HG03159 (cell line): ENCODE measurements at regions not wholly inside any gene's neighbourhood (a gene's known extent, or its start where the extent isn't known, plus 50 kb on each side); places are given as distances from the start of the nearest gene placed in this dataset.
"Not testable (repeated sequence)": the region's sequence is repeated elsewhere in the genome, so short reads cannot be mapped to it uniquely, and the experiment has no call there.

Experiments
- ATAC-seq: cut with Tn5 transposase; IDR thresholded peaks from one replicate; pipeline ENCODE4 v1.9.1; 2021; ENCODE audit warnings: mild to moderate bottlenecking, moderate library complexity; ENCODE audit not compliant: unreplicated experiment

DNA sequence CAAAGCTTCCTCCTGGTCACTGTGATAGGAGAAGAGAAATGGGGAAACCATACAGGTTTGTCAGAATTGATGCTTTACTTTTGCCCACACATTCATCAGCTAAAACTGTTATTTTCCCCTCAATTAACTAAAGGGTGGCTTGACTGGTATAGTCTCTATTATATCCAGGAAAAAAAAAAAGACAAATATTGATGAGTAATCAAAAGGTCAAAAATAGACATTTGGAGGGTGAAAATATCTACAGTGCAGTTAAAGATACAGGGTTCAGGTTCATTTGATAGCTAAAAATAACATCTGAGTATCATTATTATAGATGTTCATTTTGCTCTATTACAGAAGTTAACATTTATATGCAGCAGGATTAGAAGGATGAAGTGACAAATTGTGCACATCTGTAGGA is 577.6 kb upstream of the FAM98A start:
- ATAC-seq, result no peak

DNA sequence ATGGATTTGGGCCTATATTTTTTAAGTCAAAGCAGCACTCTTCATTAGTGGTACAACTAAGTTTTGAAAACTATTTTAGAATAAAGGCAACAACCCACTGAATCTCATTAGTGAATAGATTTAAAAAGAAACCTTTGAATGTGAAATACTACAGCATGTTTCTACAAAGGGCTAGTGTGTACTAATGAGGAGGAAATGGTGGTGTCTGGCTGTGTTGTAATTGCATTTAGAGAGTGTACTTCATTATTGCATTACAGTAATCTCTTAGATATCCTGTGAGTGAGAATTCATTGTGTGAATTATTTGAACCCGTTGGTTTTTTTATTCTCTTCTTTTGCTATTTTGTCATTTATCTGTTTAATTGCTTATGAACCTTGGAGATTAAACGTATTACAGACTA is 575.4 kb upstream of the FAM98A start:
- ATAC-seq, result no peak

DNA sequence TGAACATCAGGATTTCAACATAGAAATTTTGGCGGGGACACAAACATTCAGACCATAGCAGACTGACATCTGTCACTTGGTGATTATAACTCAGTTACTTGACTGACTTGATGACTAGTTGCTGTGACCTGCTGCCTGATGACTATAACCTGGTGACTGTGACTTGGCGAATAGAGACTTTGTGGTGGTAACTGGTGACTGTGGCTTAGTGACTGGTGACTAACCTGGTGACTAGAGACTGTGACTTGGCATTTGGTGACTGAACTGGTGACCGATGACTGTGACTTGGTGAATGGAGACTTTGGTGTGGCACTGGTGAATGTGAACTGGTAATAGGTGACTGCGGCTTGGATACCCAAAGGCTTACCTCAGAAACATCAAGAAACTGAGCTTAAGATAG is 563.1 kb upstream of the FAM98A start:
- ATAC-seq, result no peak

DNA sequence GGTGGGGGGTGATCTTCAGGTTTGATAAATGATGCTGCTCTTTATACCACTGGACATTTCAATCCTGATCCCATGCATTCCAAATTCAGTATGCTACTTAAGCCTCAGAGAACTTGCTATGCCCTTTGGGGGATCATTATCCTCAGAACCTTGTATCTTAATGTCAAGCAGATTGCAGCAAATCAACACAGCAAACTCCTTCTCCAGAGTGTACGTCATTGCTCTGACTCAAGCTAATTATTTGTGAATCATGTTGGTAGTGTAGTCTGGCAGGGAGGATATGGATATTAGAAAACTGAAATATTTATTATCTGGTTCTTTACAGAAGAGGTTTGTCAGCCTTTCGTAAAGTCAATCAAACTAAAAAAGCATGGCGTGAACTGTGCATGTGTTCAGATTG is 562.5 kb upstream of the FAM98A start:
- no peak for ATAC-seq

DNA sequence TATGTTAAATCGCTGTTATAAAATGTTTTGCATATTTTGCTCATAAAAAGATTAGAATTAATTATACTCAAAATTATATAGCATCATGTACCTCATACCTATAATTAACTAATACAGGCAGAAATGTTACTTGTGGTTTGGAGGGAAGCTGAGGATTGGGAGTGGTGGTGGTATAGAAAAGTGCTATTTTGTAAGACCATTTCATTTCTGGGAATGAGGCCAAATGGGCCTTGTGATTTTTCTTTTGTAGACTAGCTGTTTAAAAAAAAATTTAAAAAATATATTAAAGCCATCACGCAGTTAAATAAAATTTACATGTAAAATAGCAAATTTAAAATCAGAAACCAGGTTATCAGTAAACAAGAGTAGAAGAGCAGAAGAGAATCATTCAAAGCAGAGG is 560.8 kb upstream of the FAM98A start:
- ATAC-seq, result no peak

DNA sequence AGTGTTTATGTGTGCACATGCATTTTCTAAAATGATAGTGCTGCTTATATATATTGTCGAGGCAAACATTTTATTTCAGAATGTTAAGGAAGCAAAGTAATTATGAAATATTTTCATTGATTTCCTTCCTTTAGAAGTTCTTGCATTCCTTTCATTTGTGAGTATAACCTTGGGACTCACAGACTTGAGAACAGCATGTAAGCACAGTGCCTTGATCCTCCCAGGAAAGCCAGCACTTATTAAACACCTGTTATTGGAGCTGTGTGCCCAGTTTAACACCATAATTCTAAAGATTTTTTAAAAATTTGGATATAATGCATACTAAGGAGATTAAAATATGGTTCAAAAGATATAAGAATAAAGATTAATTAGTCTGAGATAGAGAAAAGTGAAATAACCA is 554.4 kb upstream of the FAM98A start:
- ATAC-seq, result no peak

DNA sequence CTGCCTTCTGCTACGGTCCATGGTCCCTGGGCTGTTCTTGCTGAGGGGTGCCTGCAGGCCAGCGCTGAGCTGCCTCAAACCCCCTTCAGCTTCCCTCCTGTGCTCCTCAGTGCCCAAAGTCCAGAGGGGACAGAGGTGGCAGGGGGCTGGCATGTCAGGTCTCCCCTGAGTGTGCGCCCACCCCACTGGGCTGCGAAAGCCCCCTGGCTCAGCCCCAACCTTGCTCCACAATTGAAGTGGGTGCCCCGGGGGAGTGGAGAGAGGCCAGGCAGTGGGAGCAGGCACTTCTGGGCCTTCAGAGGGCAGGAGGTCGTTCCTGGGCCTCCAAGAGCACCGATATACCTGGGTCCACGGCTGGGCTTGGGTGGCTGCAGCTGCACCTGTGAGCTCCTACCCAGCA is 548.7 kb upstream of the FAM98A start:
- ATAC-seq, result no peak

DNA sequence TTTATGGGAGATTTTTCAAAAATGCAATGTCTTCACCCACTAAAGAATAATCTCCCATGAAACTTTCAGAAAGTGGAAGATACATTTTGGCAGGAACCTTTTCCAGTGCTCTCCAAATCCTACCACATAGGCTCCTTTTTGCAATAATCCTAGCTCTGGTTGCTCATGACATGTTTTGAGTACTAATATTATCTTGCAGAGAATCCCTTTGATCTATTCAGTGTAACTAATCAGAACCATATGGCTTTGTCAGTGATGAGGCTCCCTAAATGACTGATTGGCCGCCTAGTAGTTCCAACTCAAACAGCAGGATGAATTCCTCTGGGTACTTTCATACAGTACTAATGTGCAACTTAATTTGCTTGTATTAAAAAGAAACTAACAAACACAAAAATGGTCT is 544.0 kb upstream of the FAM98A start:
- no peak for ATAC-seq

DNA sequence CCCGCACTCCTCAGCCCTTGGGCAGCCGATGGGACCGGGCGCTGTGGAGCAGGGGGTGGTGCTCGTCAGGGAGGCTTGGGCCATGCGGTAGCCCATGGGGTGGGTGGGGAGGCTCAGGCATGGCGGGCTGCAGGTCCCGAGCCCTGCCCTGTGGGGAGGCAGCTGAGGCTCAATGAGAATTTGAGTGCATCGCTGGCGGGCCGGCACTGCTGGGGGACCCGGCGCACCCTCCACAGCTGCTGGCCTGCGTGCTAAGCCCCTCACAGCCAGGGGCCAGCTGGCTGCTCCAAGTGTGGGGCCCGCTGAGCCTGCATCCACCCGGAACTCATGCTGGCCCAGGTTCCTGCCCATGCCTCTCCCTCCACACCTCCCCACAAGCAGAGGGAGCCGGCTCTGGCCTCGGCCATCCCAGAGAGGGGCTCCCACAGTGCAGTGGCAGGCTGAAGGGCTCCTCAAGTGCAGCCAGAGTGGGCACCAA is 543.5 kb upstream of the FAM98A start:
- ATAC-seq, result not testable (repeated sequence)

DNA sequence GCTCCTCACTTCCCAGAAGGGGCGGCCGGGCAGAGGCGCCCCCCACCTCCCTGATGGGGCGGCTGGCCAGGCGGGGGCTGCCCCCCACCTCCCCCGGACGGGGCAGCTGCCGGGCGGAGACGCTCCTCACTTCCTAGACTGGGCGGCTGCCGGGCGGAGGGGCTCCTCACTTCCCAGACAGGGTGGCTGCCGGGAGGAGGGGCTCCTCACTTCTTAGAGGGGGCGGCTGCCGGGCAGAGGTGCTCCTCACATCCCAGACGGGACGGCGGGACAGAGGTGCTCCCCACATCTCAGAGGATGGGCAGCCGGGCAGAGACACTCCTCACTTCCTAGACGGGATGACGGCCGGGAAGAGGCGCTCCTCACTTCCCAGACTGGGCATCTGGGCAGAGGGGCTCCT is 534.0 kb upstream of the FAM98A start:
- ATAC-seq, result not testable (repeated sequence)

DNA sequence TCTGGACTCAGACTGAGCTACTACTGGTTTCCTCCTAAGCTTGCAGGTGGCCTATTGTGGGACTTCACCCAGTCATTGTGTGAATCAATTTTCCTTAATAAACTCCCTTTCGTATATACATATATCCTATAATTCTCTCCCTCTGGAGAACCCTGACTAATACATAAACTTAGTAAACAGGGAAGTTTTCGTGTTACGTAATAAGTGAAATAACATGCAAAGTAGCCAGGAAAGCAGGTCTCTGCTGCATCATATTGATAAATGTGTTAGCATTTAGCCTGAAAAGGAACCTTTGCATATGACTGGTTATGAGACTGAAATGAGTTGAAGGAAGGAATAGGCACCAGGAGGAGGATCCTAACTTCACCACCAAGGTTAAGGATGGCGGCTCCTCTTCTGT is 527.2 kb upstream of the FAM98A start:
- no peak for ATAC-seq

DNA sequence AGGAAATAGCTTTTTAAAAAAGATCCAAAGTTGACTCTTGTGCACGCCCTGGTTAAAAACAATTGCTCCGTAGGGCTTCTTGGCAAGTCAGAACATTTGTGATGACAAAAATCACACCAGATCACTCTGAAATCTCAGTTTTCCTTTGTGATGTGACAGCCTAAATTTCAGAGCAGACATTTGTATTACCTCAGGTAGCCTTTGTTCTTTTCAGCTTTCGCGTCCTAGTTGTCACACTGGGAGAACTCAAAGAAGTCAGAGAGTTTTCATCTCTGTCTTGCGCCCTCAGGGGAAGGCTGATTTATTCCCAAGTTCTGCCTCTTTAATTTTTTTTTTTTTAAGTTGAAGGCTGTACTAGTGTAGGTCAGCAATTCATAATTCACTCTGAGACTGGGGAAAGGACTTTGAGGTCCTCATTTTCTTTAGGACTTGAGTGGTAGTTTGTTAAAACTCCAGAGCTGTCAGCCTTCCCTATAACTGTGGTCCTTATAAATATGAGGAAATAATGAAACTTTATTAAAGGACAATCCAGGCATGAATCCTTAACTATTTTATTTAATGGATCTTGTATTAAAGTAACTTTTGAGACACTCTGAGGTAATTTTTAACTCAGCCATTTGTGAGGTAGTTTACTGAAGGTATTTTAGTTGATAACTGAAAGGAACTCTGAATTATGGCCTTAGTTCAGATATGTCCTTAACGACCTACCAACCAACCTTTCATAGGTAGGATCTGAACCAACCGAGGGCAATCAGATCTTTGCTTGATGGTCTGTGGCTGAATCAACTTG is 525.1 kb upstream of the FAM98A start:
- no peak for ATAC-seq

DNA sequence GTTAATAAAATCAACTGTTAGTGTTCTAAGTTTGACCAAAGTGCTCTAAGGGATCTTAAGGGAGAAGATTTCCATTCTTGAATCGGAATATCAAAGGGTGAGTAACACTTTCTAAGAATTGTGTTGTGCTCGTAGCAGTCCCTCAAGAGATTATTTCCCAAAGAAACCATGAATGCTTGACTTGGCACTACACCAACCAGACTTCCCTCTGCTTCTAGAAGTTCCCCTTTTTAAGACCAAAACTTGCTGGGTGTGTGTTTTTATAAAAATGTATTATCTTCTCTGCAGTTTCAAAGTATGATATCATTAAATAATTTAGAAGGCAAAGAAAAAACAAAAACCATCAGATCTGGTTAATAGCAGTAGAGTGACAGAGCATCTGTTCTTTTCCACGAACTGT is 522.0 kb upstream of the FAM98A start:
- no peak for ATAC-seq

DNA sequence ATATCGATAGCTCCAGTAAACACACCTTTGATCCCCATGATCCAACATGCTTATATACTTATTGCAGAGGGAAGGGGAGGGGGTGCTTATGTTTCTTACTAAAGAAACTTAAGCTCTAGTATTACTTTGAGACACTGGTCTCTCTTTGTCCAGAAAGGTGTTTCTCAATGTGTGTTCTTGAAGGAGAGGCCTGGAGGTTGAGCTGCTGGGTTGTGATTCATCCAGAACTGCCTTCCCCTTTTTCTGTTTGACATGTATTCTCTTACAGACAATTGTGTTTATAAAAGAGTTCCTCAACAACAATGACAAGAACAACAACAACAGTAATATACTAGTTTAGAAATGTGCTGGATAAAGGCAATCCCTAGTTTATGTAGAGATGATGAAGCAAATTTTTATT is 516.0 kb upstream of the FAM98A start:
- no peak for ATAC-seq

DNA sequence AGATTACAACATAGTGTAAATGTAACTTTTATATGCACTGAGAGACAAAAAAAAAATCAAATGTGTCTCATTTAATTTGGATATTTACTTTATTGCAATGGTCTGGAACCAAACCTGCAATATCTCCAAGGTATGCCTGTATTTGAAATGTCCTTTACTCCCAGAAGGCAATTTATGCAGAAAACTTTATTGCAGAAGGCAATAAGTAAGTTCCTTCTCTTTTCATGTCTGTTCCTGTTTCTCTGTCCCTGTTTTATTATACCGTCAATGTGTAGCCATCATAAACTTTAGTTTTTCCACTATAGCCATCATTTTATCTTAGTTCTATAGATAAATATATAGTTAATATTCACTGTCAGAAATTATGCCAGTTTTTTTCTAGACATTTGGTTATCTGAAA is 513.1 kb upstream of the FAM98A start:
- ATAC-seq, result no peak

DNA sequence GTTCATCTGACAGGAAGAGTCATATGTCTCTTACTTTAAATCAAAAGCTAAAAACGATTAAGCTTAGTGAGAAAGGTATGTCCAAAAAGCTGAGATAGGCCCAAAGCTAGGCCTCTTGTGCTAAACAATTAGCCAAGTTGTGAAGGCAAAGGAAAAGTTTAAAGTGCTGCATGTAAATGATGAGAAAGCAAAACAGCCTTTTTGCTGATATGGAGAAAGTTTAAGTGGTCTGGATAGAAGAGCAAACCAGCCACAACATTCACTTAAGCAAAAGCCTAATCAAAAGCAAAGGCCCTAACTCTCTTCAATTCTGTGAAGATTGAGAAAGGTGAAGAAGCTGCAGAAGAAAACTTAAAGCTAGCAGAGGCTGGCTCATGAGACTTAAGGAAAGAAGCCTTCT is 511.3 kb upstream of the FAM98A start:
- ATAC-seq, result no peak

DNA sequence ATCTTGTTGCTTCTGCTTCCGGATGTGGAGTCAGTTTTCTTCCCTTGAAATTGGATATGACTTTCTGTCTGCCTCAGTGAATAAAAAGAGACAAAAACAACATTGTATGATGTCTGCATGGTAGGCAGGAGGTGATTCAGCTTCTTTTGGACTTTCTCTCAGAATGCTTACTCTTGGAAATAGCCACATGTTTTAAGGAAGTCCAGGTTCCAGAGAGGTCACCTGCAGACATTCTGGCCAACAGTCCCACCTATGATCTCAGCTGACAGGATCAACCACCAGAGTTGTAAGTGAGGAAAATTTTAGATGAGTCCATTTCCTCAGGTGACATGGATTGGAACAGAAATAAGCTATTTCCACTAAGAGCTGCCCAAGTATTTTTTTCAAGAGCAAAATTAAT is 508.7 kb upstream of the FAM98A start:
- ATAC-seq, result no peak

DNA sequence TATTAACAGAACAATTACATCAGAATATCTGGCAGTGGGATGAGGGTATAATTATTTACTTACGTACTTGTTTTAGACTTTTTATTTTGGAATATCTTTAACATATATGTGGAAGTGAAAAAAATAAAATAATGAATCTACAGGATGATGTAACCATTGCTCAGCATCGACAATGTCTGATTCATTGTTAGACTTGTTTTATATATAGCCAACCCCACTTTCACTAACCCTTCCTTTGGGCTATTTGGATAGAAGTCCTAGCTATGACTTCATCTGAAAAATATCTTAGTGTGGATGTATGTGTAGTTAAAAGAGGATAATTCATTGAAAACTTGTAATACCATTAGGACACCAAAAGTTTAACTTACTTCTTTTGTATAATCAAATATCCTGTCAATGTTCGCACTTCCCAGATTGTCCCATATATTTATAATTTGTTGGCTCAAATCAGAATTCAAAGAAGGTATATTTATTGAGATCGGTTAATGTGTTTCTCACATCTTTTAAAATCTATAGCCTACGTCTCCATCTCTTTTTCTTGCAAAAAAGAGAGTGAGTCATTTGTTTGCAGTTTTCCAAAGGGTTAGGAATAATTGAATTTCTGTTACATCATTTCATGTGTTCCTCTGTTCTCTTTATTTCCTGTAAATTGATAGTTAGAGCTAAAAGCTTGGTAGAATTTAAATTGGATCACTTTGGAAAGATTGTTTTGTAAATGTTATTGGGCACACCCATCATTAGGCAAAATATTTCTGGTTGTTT is 506.1 kb upstream of the FAM98A start:
- no peak for ATAC-seq

DNA sequence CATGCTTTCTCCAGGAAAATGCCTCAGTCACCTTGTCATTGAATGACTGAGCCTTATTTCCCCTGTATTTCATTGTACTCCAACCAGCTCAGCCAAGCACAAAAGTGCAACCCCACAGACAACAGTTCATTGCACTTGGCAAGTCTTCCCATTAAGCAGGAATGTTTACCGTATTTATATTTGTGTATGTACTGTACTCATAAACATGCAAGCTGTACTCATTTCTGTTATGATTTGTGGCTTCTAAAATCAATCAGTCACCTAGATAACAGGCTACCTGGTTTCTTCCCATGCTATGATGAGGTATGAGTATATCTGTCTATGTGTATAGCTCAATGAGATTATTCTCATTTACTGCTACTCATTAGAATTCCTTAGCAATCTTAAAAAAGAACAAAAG is 505.5 kb upstream of the FAM98A start:
- ATAC-seq, result no peak

DNA sequence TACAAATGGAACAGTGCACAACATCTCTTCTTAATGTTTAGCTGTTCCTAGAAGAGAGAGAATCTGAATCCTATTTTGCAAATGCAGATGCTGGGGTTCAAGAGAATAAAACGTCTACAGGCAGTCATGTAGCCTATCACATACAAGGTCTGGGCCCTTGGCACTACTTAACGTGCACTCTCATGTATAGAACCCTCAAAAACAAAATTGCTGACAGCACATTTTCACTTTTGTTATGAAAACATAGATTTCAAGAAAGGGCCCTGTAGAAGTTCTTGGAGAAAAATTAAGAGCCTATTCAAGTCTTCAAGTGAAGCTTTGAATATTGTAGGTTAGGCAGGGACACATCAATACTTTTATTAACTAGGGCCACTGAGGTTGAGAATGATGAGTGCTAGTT is 504.3 kb upstream of the FAM98A start:
- ATAC-seq, result no peak

DNA sequence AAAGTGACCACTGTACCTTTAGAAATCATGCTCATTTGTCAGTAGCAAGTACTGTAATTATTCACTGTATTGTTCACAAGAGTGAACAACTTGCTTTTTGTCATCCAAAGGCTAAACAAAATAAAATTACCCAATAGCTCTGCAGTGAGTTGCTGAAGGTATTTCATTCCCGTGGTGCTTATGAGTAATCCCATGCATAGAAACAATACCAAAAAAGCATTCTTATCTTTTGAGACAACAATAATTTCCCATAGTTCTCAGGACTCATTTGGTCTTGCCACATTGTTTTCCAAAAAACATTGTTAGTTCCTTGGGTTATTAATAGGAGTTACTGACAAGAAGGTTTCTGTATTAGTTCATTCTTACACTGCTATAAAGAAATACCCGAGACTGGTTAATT is 503.2 kb upstream of the FAM98A start:
- no peak for ATAC-seq

DNA sequence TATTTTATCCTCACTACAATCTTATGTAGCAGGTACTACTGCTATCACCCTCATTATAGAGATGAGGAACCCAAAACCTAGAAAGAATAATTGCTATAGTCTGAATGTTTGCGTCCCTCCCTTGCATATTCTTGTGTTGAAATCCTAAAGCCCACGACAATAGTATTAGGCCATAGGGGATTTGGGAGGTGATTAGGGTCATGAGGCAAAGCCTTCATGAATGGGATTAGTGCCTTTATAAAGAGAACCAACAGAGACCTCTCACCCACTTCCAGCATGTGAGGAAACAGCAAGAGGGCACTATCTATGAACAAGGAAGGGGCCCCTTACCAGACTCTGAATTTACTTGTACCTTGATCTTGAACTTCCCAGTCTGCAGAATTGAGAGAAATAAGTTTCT is 500.3 kb upstream of the FAM98A start:
- ATAC-seq, result no peak
